A673 (cell line): ENCODE measurements at regions not wholly inside any gene's neighbourhood (a gene's known extent, or its start where the extent isn't known, plus 50 kb on each side); places are given as distances from the start of the nearest gene placed in this dataset.

Source experiments
- BruUV-seq: library from RNA; stranded (reverse); fragments of 400-500 nt; replicated peaks from 2 replicates; lab custom pipeline; 2021; lab: Mats Ljungman, UMichigan
- CTCF ChIA-PET: fragments of 300-600 bp; sonication (Branson Sonifier 250); formaldehyde crosslinking; loops from one replicate; lab custom pipeline; 2022; ENCODE audit warnings: antibody characterized with exemption; lab: Charles Lee
- POLR2A ChIA-PET: fragments of 300-600 bp; sonication (Branson Sonifier 250); formaldehyde crosslinking; loops from one replicate; lab custom pipeline; 2022; ENCODE audit warnings: antibody characterized with exemption; ENCODE audit not compliant: low non-redundant PET; lab: Charles Lee
- DNase-seq: peaks from one replicate; pipeline ENCODE4 v3.0.0-alpha.2; 2015; ENCODE audit warnings: low spot score
- H3K27ac ChIP-seq: fragments of 200-600 bp; sonication (generic); 2 replicates; pipeline ENCODE4 v1.5.1; 2016; ENCODE audit warnings: mixed run types, low read depth, mild to moderate bottlenecking, mixed read lengths, antibody characterized with exemption, low read length; ENCODE audit not compliant: poor library complexity, severe bottlenecking
- H3K27me3 ChIP-seq: fragments of 200-600 bp; sonication (generic); replicated peaks from 2 replicates; pipeline ENCODE4 v1.6.1; 2017; ENCODE audit warnings: mixed run types, low read depth, mild to moderate bottlenecking, mixed read lengths, antibody characterized with exemption, low read length; ENCODE audit not compliant: insufficient read depth, poor library complexity
- H3K36me3 ChIP-seq: fragments of 200-600 bp; sonication (generic); 2 replicates; pipeline ENCODE4 v1.6.1; 2016; ENCODE audit warnings: mixed run types, mild to moderate bottlenecking, mixed read lengths, antibody characterized with exemption, low read length; ENCODE audit not compliant: insufficient read depth, poor library complexity, severe bottlenecking
- H3K4me1 ChIP-seq: fragments of 200-600 bp; sonication (generic); 2 replicates; pipeline ENCODE4 v1.6.1; 2017; ENCODE audit warnings: mixed run types, mild to moderate bottlenecking, mixed read lengths, antibody characterized with exemption, low read length; ENCODE audit not compliant: insufficient read depth, poor library complexity, severe bottlenecking
- H3K4me3 ChIP-seq: fragments of 200-600 bp; sonication (generic); 2 replicates; pipeline ENCODE4 v1.5.1; 2016; ENCODE audit warnings: low read depth, mixed run types, mild to moderate bottlenecking, mixed read lengths, low read length; ENCODE audit not compliant: poor library complexity, severe bottlenecking
- H3K9me3 ChIP-seq: fragments of 200-600 bp; sonication (generic); 2 replicates; pipeline ENCODE4 v1.6.1; 2016; ENCODE audit warnings: mixed run types, low read depth, mild to moderate bottlenecking, mixed read lengths, antibody characterized with exemption, low read length; ENCODE audit not compliant: poor library complexity, severe bottlenecking
- EZH2 ChIP-seq: fragments of 200-600 bp; sonication (generic); IDR thresholded peaks from 2 replicates; pipeline ENCODE4 v1.6.1; 2017; ENCODE audit warnings: borderline replicate concordance, low read depth, mild to moderate bottlenecking, mixed read lengths, antibody characterized with exemption, low read length; ENCODE audit not compliant: poor library complexity, severe bottlenecking
- intact Hi-C: fragments of 100-400 bp; cut with micrococcal nuclease; formaldehyde crosslinking; loops from one replicate; pipeline ENCODE4 v1.10.0; 2022; ENCODE audit not compliant: unreplicated experiment
- TF ChIP-seq, protein P1 (sequence below): fragments of 300-800, 200-600 bp; sonication (generic); conservative IDR thresholded peaks from 2 replicates; pipeline ENCODE4 v1.5.1; 2017; ENCODE audit warnings: low read depth, mild to moderate bottlenecking, antibody characterized with exemption, low read length, moderate library complexity, mixed read lengths

GRCh38 chr17:45645330-45645729, 138.8 kb upstream of the CRHR1 start:
- no peaks in the 10 kb centered on the region for H3K27me3 ChIP-seq
- H3K4me3 ChIP-seq: no peak overlapping the region
- TF ChIP-seq, protein P1, sequence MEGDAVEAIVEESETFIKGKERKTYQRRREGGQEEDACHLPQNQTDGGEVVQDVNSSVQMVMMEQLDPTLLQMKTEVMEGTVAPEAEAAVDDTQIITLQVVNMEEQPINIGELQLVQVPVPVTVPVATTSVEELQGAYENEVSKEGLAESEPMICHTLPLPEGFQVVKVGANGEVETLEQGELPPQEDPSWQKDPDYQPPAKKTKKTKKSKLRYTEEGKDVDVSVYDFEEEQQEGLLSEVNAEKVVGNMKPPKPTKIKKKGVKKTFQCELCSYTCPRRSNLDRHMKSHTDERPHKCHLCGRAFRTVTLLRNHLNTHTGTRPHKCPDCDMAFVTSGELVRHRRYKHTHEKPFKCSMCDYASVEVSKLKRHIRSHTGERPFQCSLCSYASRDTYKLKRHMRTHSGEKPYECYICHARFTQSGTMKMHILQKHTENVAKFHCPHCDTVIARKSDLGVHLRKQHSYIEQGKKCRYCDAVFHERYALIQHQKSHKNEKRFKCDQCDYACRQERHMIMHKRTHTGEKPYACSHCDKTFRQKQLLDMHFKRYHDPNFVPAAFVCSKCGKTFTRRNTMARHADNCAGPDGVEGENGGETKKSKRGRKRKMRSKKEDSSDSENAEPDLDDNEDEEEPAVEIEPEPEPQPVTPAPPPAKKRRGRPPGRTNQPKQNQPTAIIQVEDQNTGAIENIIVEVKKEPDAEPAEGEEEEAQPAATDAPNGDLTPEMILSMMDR: no peak
- no peak for TF ChIP-seq EZH2
- ChIA-PET POLR2A (no interaction called here), CTCF (no interaction called here)
- no peak overlapping the region for H3K27ac ChIP-seq
- intact Hi-C loops: no loop called here
- H3K4me1 ChIP-seq: no peaks in the 10 kb centered on the region
- no peaks in the 10 kb centered on the region for H3K9me3 ChIP-seq
- DNase-seq: no peak
- H3K36me3 ChIP-seq: no peaks in the 10 kb centered on the region
- no TSS peak for BruUV-seq

- ChIA-PET CTCF (no interaction called here), POLR2A (no interaction called here)
- Histone ChIP-seq H3K27ac (no peak overlapping the region), H3K36me3 (no peaks in the 10 kb centered on the region), H3K4me1 (no peaks in the 10 kb centered on the region), H3K4me3 (no peak overlapping the region), H3K9me3 (no peaks in the 10 kb centered on the region), H3K27me3 (no peaks in the 10 kb centered on the region)
- no peak for DNase-seq
- TF ChIP-seq, protein P1: no peak
- TF ChIP-seq EZH2: no peak
- no TSS peak for BruUV-seq
- intact Hi-C loops: no loop called here
Observed at GRCh38 chr17:45646288-45646988, 137.7 kb upstream of the CRHR1 start.

DNA sequence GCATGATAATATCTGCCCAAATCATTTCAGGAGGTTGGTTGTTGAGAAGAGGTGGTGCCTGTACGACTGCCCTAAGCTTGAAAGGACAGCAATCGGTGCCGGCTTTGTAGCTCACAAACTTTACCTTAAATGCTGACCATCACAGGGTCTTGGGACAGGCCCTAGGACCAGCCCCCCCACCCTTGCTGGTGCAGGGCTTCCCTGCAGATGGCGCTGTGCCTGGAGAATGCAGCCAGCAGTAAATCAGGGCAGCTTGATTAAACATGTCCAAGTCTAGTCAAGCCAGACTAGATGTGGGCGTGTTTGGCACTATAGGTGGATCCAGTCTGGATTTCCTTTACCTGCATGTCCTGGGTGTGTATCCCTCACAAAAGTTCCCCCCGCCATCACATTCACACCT, 135.5 kb upstream of the CRHR1 start:
- H3K27ac ChIP-seq: no peak overlapping the region
- H3K4me3 ChIP-seq: no peak overlapping the region
- no peaks in the 10 kb centered on the region for H3K9me3 ChIP-seq
- no TSS peak for BruUV-seq
- H3K4me1 ChIP-seq: no peaks in the 10 kb centered on the region
- CTCF ChIA-PET: no interaction called here
- intact Hi-C loops: no loop called here
- DNase-seq: no peak
- H3K27me3 ChIP-seq: no peaks in the 10 kb centered on the region
- no peak for TF ChIP-seq EZH2
- TF ChIP-seq, protein P1: no peak; the same call in 1 of the 2 replicates
- POLR2A ChIA-PET: no interaction called here
- no peaks in the 10 kb centered on the region for H3K36me3 ChIP-seq
